GM18505 (cell line): ENCODE measurements at regions not wholly inside any gene's neighbourhood (a gene's known extent, or its start where the extent isn't known, plus 50 kb on each side); places are given as distances from the start of the nearest gene placed in this dataset.

ENCODE experiments used
- ATAC-seq: cut with Tn5 transposase; IDR thresholded peaks from one replicate; pipeline ENCODE4 v1.9.1; 2021; ENCODE audit not compliant: unreplicated experiment
- POLR2A ChIP-seq: IDR thresholded peaks from 4 replicates; pipeline ENCODE4 v1.6.1; 2011; ENCODE audit warnings: borderline replicate concordance; ENCODE audit not compliant: insufficient read depth, insufficient read length; ENCODE audit errors: extremely low read depth

- no peak for TF ChIP-seq POLR2A
- no peak for ATAC-seq
These were observed 110.2 kb upstream of the TRIB2 start for GRCh38 chr2:12606472-12607000.

- no peak for TF ChIP-seq POLR2A
- no peak for ATAC-seq
These were observed 108.8 kb upstream of the TRIB2 start for GRCh38 chr2:12607971-12608370.

- ATAC-seq: no peak
- TF ChIP-seq POLR2A: no peak
These were observed 106.4 kb upstream of the TRIB2 start for GRCh38 chr2:12610314-12610713.

GRCh38 chr2:12612168-12612567 lies 104.6 kb upstream of the TRIB2 start:
- no peak for TF ChIP-seq POLR2A

GRCh38 chr2:12612671-12613070 lies 104.1 kb upstream of the TRIB2 start:
- ATAC-seq: no peak
- no peak for TF ChIP-seq POLR2A

More at GRCh38 chr2:12612168-12612567, 104.6 kb upstream of the TRIB2 start:
- no peak for ATAC-seq

- TF ChIP-seq POLR2A: no peak
- ATAC-seq: no peak
These were observed 103.5 kb upstream of the TRIB2 start for GRCh38 chr2:12613137-12613835.

- no peak for ATAC-seq
- no peak for TF ChIP-seq POLR2A
These were observed 101.2 kb upstream of the TRIB2 start for GRCh38 chr2:12615509-12615908.

- ATAC-seq: no peak
- TF ChIP-seq POLR2A: no peak
These were observed 100.1 kb upstream of the TRIB2 start for GRCh38 chr2:12616456-12617156.

GRCh38 chr2:12617366-12617765 lies 99.4 kb upstream of the TRIB2 start:
- no peak for TF ChIP-seq POLR2A
- no peak for ATAC-seq

- no peak for ATAC-seq
- TF ChIP-seq POLR2A: no peak
These were observed 98.9 kb upstream of the TRIB2 start for GRCh38 chr2:12617853-12618252.

GRCh38 chr2:12618576-12618975 lies 98.2 kb upstream of the TRIB2 start:
- ATAC-seq: no peak

GRCh38 chr2:12619975-12620374 lies 96.8 kb upstream of the TRIB2 start:
- no peak for ATAC-seq
- no peak for TF ChIP-seq POLR2A

More at GRCh38 chr2:12618576-12618975, 98.2 kb upstream of the TRIB2 start:
- no peak for TF ChIP-seq POLR2A

- no peak for TF ChIP-seq POLR2A
These were observed 96.0 kb upstream of the TRIB2 start for GRCh38 chr2:12620759-12621158.

GRCh38 chr2:12623051-12623450 lies 93.7 kb upstream of the TRIB2 start:
- ATAC-seq: no peak

More at GRCh38 chr2:12620759-12621158, 96.0 kb upstream of the TRIB2 start:
- ATAC-seq: no peak

GRCh38 chr2:12624384-12624783 lies 92.4 kb upstream of the TRIB2 start:
- TF ChIP-seq POLR2A: no peak
- no peak for ATAC-seq

More at GRCh38 chr2:12623051-12623450, 93.7 kb upstream of the TRIB2 start:
- no peak for TF ChIP-seq POLR2A
